ENCODE measurements at regions not wholly inside any gene's neighbourhood (a gene's known extent, or its start where the extent isn't known, plus 50 kb on each side); places are given as distances from the start of the nearest gene placed in this dataset.

DNA sequence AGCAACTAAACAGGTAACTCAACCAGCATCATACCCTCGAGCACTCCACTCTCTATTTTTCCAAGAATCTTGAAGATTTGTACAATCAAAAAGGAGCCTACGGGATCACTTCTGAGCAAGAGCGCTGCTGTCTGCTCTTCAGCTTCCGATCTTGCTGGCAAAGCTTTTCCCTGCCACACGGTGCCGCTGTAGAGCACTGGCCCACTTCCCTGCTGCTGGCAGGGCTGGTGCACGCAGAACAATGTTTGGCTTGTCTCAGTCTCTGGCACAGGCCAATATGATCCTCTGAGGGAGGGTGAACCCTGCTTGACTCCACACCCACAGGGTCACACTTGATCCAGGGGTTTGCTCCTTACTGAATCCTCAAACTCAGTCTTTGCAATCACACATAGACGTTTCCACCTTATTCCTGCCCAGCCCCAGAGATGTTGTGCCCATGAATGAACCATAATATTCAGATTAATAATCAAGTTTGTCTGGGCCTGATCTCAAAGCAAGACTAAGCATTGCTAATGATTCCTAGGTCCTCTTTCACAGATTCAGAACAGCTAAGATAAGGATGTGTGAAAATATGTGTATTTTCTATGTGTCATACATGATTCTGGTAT is 536.6 kb downstream of the SOX6 start (continued):
- TF ChIP-seq, protein P1, sequence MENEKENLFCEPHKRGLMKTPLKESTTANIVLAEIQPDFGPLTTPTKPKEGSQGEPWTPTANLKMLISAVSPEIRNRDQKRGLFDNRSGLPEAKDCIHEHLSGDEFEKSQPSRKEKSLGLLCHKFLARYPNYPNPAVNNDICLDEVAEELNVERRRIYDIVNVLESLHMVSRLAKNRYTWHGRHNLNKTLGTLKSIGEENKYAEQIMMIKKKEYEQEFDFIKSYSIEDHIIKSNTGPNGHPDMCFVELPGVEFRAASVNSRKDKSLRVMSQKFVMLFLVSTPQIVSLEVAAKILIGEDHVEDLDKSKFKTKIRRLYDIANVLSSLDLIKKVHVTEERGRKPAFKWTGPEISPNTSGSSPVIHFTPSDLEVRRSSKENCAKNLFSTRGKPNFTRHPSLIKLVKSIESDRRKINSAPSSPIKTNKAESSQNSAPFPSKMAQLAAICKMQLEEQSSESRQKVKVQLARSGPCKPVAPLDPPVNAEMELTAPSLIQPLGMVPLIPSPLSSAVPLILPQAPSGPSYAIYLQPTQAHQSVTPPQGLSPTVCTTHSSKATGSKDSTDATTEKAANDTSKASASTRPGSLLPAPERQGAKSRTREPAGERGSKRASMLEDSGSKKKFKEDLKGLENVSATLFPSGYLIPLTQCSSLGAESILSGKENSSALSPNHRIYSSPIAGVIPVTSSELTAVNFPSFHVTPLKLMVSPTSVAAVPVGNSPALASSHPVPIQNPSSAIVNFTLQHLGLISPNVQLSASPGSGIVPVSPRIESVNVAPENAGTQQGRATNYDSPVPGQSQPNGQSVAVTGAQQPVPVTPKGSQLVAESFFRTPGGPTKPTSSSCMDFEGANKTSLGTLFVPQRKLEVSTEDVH (IDR thresholded peaks at IDR 0.05; ENCODE audit: low read depth, partially characterized antibody) = no peak
- no peak for TF ChIP-seq ZMIZ1 (IDR thresholded peaks at IDR 0.05; ENCODE audit: low read depth in 2 of 2, low read length in 2 of 2)
- TF ChIP-seq MYNN (IDR thresholded peaks at IDR 0.05) = no peak
- TF ChIP-seq MYNN (CRISPR knock-in tag; IDR thresholded peaks at IDR 0.05) = no peak
- TF ChIP-seq GTF2E2 (tag; IDR thresholded peaks at IDR 0.05) = no peak
- no peak for TF ChIP-seq ID3 (CRISPR knock-in tag; IDR thresholded peaks at IDR 0.05)
- no peak for TF ChIP-seq ID3 (tag; IDR thresholded peaks at IDR 0.05)
- no peak for TF ChIP-seq LCOR (CRISPR knock-in tag; IDR thresholded peaks at IDR 0.05)
- no peak for TF ChIP-seq RFX5 (IDR thresholded peaks at IDR 0.05; ENCODE audit: low read depth, low read length)
- TF ChIP-seq, protein P2, sequence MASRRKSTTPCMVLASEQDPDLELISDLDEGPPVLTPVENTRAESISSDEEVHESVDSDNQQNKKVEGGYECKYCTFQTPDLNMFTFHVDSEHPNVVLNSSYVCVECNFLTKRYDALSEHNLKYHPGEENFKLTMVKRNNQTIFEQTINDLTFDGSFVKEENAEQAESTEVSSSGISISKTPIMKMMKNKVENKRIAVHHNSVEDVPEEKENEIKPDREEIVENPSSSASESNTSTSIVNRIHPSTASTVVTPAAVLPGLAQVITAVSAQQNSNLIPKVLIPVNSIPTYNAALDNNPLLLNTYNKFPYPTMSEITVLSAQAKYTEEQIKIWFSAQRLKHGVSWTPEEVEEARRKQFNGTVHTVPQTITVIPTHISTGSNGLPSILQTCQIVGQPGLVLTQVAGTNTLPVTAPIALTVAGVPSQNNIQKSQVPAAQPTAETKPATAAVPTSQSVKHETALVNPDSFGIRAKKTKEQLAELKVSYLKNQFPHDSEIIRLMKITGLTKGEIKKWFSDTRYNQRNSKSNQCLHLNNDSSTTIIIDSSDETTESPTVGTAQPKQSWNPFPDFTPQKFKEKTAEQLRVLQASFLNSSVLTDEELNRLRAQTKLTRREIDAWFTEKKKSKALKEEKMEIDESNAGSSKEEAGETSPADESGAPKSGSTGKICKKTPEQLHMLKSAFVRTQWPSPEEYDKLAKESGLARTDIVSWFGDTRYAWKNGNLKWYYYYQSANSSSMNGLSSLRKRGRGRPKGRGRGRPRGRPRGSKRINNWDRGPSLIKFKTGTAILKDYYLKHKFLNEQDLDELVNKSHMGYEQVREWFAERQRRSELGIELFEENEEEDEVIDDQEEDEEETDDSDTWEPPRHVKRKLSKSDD (conservative IDR thresholded peaks at IDR 0.05; ENCODE audit: low read length) = no peak
- TF ChIP-seq TAF7 (tag; IDR thresholded peaks at IDR 0.05) = no peak
- TF ChIP-seq BACH1 (tag; IDR thresholded peaks at IDR 0.05) = no peak
- TF ChIP-seq STAG1 (CRISPR knock-in tag; IDR thresholded peaks at IDR 0.05; ENCODE audit: borderline replicate concordance) = peak; percentile 72; the same call in 1 of the 2 replicates
- peak; percentile 63 for TF ChIP-seq SPI1 (IDR thresholded peaks at IDR 0.05; ENCODE audit: borderline replicate concordance, low read depth, low read length)
- TF ChIP-seq ETV5 (CRISPR knock-in tag; IDR thresholded peaks at IDR 0.05; ENCODE audit: low read depth) = no peak
- no peak for TF ChIP-seq ESRRB (CRISPR knock-in tag; IDR thresholded peaks at IDR 0.05; ENCODE audit: borderline replicate concordance)
- no peak for TF ChIP-seq PHTF2 (CRISPR knock-in tag; IDR thresholded peaks at IDR 0.05)
- TF ChIP-seq CBFA2T3 (IDR thresholded peaks at IDR 0.05) = no peak
- TF ChIP-seq MED1 (CRISPR knock-in tag; IDR thresholded peaks at IDR 0.05; ENCODE audit: borderline replicate concordance) = no peak
- no peak for TF ChIP-seq SMAD2 (IDR thresholded peaks at IDR 0.05; ENCODE audit: low read depth, low read length)
- TF ChIP-seq ZNF79 (CRISPR knock-in tag; IDR thresholded peaks at IDR 0.05; ENCODE audit: low read depth) = no peak
